Small intestine (tissue), 7 donors: ENCODE measurements at regions not wholly inside any gene's neighbourhood (a gene's known extent, or its start where the extent isn't known, plus 50 kb on each side); places are given as distances from the start of the nearest gene placed in this dataset.

ENCODE experiments used
- DNase-seq, 2 donors: peaks; one replicate each; pipeline versions ENCODE4 v3.0.0 to v3.0.0-alpha.2; 2013
- FAIRE-seq: peaks from 2 replicates; lab custom pipeline; 2012; peaks lifted over from hg19 to GRCh38; lab: Jason Lieb, UNC
- H3K27ac ChIP-seq, 3 donors: one replicate each; pipeline ENCODE4 v1.5.1; 2013; ENCODE audit warnings: low read length in 2 of 3, mild to moderate bottlenecking in 2 of 3, control low read depth in 1 of 3, inconsistent platforms in 1 of 3, low read depth in 1 of 3, moderate library complexity in 1 of 3
- H3K27me3 ChIP-seq, 3 donors: one replicate each; pipeline ENCODE4 v1.6.1; 2013; ENCODE audit warnings: low read length in 3 of 3, inconsistent platforms in 1 of 3; ENCODE audit not compliant: control insufficient read depth in 3 of 3, insufficient read depth in 3 of 3
- H3K36me3 ChIP-seq, 3 donors: one replicate each; pipeline ENCODE4 v1.6.1; 2013; ENCODE audit warnings: low read length in 3 of 3, inconsistent platforms in 1 of 3, low read depth in 1 of 3, mild to moderate bottlenecking in 1 of 3, moderate library complexity in 1 of 3; ENCODE audit not compliant: control insufficient read depth in 3 of 3, insufficient read depth in 2 of 3
- H3K4me1 ChIP-seq, 3 donors: one replicate each; pipeline ENCODE4 v1.6.1; 2013; ENCODE audit warnings: low read length in 2 of 3, inconsistent platforms in 1 of 3, low read depth in 1 of 3, mild to moderate bottlenecking in 1 of 3, moderate library complexity in 1 of 3; ENCODE audit not compliant: control insufficient read depth in 3 of 3, insufficient read depth in 2 of 3
- H3K4me3 ChIP-seq, 3 donors: one replicate each; pipeline ENCODE4 v1.5.1; 2013; ENCODE audit warnings: low read length in 3 of 3, control low read depth in 1 of 3, inconsistent platforms in 1 of 3, low read depth in 1 of 3, mild to moderate bottlenecking in 1 of 3, moderate library complexity in 1 of 3
- H3K9me3 ChIP-seq, 2 donors: one replicate each; pipeline ENCODE4 v1.6.1; 2013; ENCODE audit warnings: low read depth in 1 of 2, low read length in 1 of 2; ENCODE audit not compliant: control insufficient read depth in 2 of 2, insufficient read depth in 1 of 2
- WGBS, 3 donors: extraction: QIAGEN DNeasy Blood & Tissue Kit; methylation state at CpG; one replicate each; pipeline ENCODE4 v1.1.7; 2013; 5-methylcytosine and 5-hydroxymethylcytosine counted together
- donor health status: healthy with polysubstance abuse.
- donor health status: control.
- donor health status: control.
- donor health status: Bipolar disorder and iron deficiency.
- donor health status: healthy.

- FAIRE-seq, result no peak
Measured at GRCh38 chr10:125217990-125218675, 57.8 kb upstream of the CTBP2 start.

GRCh38 chr10:125216861-125217260, 56.5 kb upstream of the CTBP2 start:
- 57 to 87% (median 79%) methylated on average over 5 of the region's 5 CpGs for WGBS, 3 donors
- no peaks in the 10 kb centered on the region for H3K4me1 ChIP-seq
- no peaks in the 10 kb centered on the region for H3K36me3 ChIP-seq
- no peak overlapping the region for H3K27ac ChIP-seq
- H3K9me3 ChIP-seq, result no peaks in the 10 kb centered on the region
- DNase-seq, result no peak
- H3K4me3 ChIP-seq, result no peak overlapping the region
- H3K27me3 ChIP-seq, result no peaks in the 10 kb centered on the region
- FAIRE-seq, result no peak

More at GRCh38 chr10:125217990-125218675, 57.8 kb upstream of the CTBP2 start:
- Histone ChIP-seq H3K27ac (no peak overlapping the region), H3K4me3 (no peak overlapping the region), H3K9me3 (no peaks in the 10 kb centered on the region), H3K27me3 (no peaks in the 10 kb centered on the region), H3K4me1 (no peaks in the 10 kb centered on the region), H3K36me3 (no peaks in the 10 kb centered on the region)
- 72 to 79% (median 74%) methylated on average over 8 of the region's 8 CpGs for WGBS, 3 donors
- DNase-seq, result peak in 1 of 2 donors; percentile 30

- Histone ChIP-seq H3K36me3 (no peaks in the 10 kb centered on the region), H3K9me3 (no peaks in the 10 kb centered on the region), H3K4me1 (no peaks in the 10 kb centered on the region), H3K27me3 (no peaks in the 10 kb centered on the region), H3K4me3 (no peak overlapping the region), H3K27ac (no peak overlapping the region)
- DNase-seq (no peak), FAIRE-seq (no peak)
- 84 to 91% (median 91%) methylated on average over 3 of the region's 3 CpGs for WGBS, 3 donors
Measured at GRCh38 chr10:125216309-125216708, 55.9 kb upstream of the CTBP2 start.

- FAIRE-seq (no peak), DNase-seq (no peak)
- H3K27ac ChIP-seq, result peak overlapping the region in 2 of 3 donors; percentile 41 to 57
- 27 to 66% (median 47%) methylated on average over 2 of the region's 2 CpGs for WGBS, 3 donors
- H3K4me1 ChIP-seq, result no peaks in the 10 kb centered on the region
- no peaks in the 10 kb centered on the region for H3K9me3 ChIP-seq
- H3K4me3 ChIP-seq, result no peak overlapping the region
- no peaks in the 10 kb centered on the region for H3K27me3 ChIP-seq
- no peaks in the 10 kb centered on the region for H3K36me3 ChIP-seq
Measured at GRCh38 chr10:125214283-125214570, 53.9 kb upstream of the CTBP2 start.

GRCh38 chr10:125213541-125214282, 53.3 kb upstream of the CTBP2 start:
- H3K27ac ChIP-seq, result peak overlapping the region in 2 of 3 donors; percentile 41 to 57
- FAIRE-seq (no peak), DNase-seq (peak; percentile 40 to 69)
- H3K36me3 ChIP-seq, result no peaks in the 10 kb centered on the region
- no peak overlapping the region for H3K4me3 ChIP-seq
- WGBS, 3 donors, result 29 to 67% (median 33%) methylated on average over 10 of the region's 10 CpGs
- no peaks in the 10 kb centered on the region for H3K9me3 ChIP-seq
- H3K4me1 ChIP-seq, result no peaks in the 10 kb centered on the region
- no peaks in the 10 kb centered on the region for H3K27me3 ChIP-seq

GRCh38 chr10:125212150-125212809, 51.9 kb upstream of the CTBP2 start:
- no peak overlapping the region for H3K4me3 ChIP-seq
- 82 to 85% (median 84%) methylated on average over 6 of the region's 6 CpGs for WGBS, 3 donors
- no peaks in the 10 kb centered on the region for H3K36me3 ChIP-seq
- DNase-seq (no peak), FAIRE-seq (no peak)
- H3K9me3 ChIP-seq, result no peaks in the 10 kb centered on the region
- H3K27me3 ChIP-seq, result no peaks in the 10 kb centered on the region
- H3K4me1 ChIP-seq, result no peaks in the 10 kb centered on the region
- no peak overlapping the region for H3K27ac ChIP-seq
